ENCODE measurements at regions not wholly inside any gene's neighbourhood (a gene's known extent, or its start where the extent isn't known, plus 50 kb on each side); places are given as distances from the start of the nearest gene placed in this dataset.

- TF ChIP-seq ZFX (IDR thresholded peaks at IDR 0.05) (no peak), CTCF (conservative IDR thresholded peaks at IDR 0.05) (no peak)
- H3K27ac ChIP-seq: no peak overlapping the region
These were observed 199.3 kb upstream of the ACTBL2 start for GRCh38 chr5:57681942-57682341.

- H3K27ac ChIP-seq: no peak overlapping the region
- no peak for TF ChIP-seq CTCF (conservative IDR thresholded peaks at IDR 0.05)
- TF ChIP-seq ZFX (IDR thresholded peaks at IDR 0.05): no peak
These were observed 198.1 kb upstream of the ACTBL2 start for GRCh38 chr5:57680686-57681085.

GRCh38 chr5:57677235-57677634 is 194.6 kb upstream of the ACTBL2 start:
- no peak overlapping the region for H3K27ac ChIP-seq
- TF ChIP-seq CTCF (conservative IDR thresholded peaks at IDR 0.05): no peak
- TF ChIP-seq ZFX (IDR thresholded peaks at IDR 0.05): no peak

- H3K27ac ChIP-seq: no peak overlapping the region
- TF ChIP-seq ZFX (IDR thresholded peaks at IDR 0.05) (no peak), CTCF (conservative IDR thresholded peaks at IDR 0.05) (no peak)
These were observed 193.8 kb upstream of the ACTBL2 start for GRCh38 chr5:57676222-57677098.

GRCh38 chr5:57675236-57675635 is 192.6 kb upstream of the ACTBL2 start:
- no peak for TF ChIP-seq CTCF (conservative IDR thresholded peaks at IDR 0.05)
- no peak for TF ChIP-seq ZFX (IDR thresholded peaks at IDR 0.05)
- H3K27ac ChIP-seq: no peak overlapping the region

GRCh38 chr5:57671371-57671770 is 188.8 kb upstream of the ACTBL2 start:
- TF ChIP-seq CTCF (conservative IDR thresholded peaks at IDR 0.05): no peak
- no peak for TF ChIP-seq ZFX (IDR thresholded peaks at IDR 0.05)
- no peak overlapping the region for H3K27ac ChIP-seq

GRCh38 chr5:57666582-57666981 is 184.0 kb upstream of the ACTBL2 start:
- TF ChIP-seq ZFX (IDR thresholded peaks at IDR 0.05) (no peak), CTCF (conservative IDR thresholded peaks at IDR 0.05) (no peak)

More at GRCh38 chr5:57666582-57666981, 184.0 kb upstream of the ACTBL2 start:
- H3K27ac ChIP-seq: no peak overlapping the region
